Neural cell (in vitro differentiated cells): ENCODE measurements at regions not wholly inside any gene's neighbourhood (a gene's known extent, or its start where the extent isn't known, plus 50 kb on each side); places are given as distances from the start of the nearest gene placed in this dataset.
"Not testable (repeated sequence)": the region's sequence is repeated elsewhere in the genome, so short reads cannot be mapped to it uniquely, and the experiment has no call there.

Experiments
- EP300 ChIP-seq: fragments of 450-650 bp; conservative IDR thresholded peaks from 2 replicates; pipeline ENCODE4 v1.6.1; 2014; ENCODE audit warnings: antibody characterized with exemption, mild to moderate bottlenecking, moderate library complexity; ENCODE audit not compliant: poor library complexity, severe bottlenecking
- EZH2 ChIP-seq: fragments of 200-600, 300-800 bp; shearing (Covaris generic), sonication (generic); IDR thresholded peaks from 2 replicates; pipeline ENCODE4 v1.6.1; 2014; ENCODE audit warnings: antibody characterized with exemption, low read length, borderline replicate concordance, mild to moderate bottlenecking; ENCODE audit not compliant: insufficient read depth, poor library complexity, severe bottlenecking
- MXI1 ChIP-seq: fragments of 450-650 bp; conservative IDR thresholded peaks from 2 replicates; pipeline ENCODE4 v1.6.1; 2014; ENCODE audit warnings: antibody characterized with exemption, mild to moderate bottlenecking; ENCODE audit not compliant: poor library complexity, severe bottlenecking
- POLR2AphosphoS5 ChIP-seq: IDR thresholded peaks from 2 replicates; pipeline ENCODE4 v1.6.1; 2012
- RAD21 ChIP-seq: fragments of 450-650 bp; conservative IDR thresholded peaks from 2 replicates; pipeline ENCODE4 v1.6.1; 2014; ENCODE audit warnings: antibody characterized with exemption, mild to moderate bottlenecking, moderate library complexity
- TAF1 ChIP-seq: IDR thresholded peaks from 2 replicates; pipeline ENCODE4 v1.6.1; 2012; ENCODE audit warnings: low read depth
- TF ChIP-seq, protein P1 (sequence below): fragments of 450-650 bp; IDR thresholded peaks from 2 replicates; pipeline ENCODE4 v1.5.1; 2014; ENCODE audit warnings: antibody characterized with exemption, mild to moderate bottlenecking, moderate library complexity; ENCODE audit not compliant: poor library complexity, severe bottlenecking

GRCh38 chr9:42368279-42368881, 184.9 kb downstream of the SPATA31A6 start:
- TF ChIP-seq EP300, TAF1, POLR2AphosphoS5, EZH2, MXI1: not testable (repeated sequence)
- TF ChIP-seq, protein P1, sequence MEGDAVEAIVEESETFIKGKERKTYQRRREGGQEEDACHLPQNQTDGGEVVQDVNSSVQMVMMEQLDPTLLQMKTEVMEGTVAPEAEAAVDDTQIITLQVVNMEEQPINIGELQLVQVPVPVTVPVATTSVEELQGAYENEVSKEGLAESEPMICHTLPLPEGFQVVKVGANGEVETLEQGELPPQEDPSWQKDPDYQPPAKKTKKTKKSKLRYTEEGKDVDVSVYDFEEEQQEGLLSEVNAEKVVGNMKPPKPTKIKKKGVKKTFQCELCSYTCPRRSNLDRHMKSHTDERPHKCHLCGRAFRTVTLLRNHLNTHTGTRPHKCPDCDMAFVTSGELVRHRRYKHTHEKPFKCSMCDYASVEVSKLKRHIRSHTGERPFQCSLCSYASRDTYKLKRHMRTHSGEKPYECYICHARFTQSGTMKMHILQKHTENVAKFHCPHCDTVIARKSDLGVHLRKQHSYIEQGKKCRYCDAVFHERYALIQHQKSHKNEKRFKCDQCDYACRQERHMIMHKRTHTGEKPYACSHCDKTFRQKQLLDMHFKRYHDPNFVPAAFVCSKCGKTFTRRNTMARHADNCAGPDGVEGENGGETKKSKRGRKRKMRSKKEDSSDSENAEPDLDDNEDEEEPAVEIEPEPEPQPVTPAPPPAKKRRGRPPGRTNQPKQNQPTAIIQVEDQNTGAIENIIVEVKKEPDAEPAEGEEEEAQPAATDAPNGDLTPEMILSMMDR, result not testable (repeated sequence)
- TF ChIP-seq RAD21, result peak; percentile 28
